Karpas-422 (cell line): ENCODE measurements at regions not wholly inside any gene's neighbourhood (a gene's known extent, or its start where the extent isn't known, plus 50 kb on each side); places are given as distances from the start of the nearest gene placed in this dataset.
"Not testable (repeated sequence)": the region's sequence is repeated elsewhere in the genome, so short reads cannot be mapped to it uniquely, and the experiment has no call there.

Experiments used
- DNase-seq: peaks from one replicate; pipeline ENCODE4 v3.0.0-alpha.2; 2015
- H2AFZ ChIP-seq: fragments of 200-600 bp; sonication (generic); 2 replicates; pipeline ENCODE4 v1.6.1; 2014; ENCODE audit warnings: antibody characterized with exemption, low read length, mixed read lengths
- H3K27ac ChIP-seq: fragments of 200-600 bp; sonication (generic); 2 replicates; pipeline ENCODE4 v1.5.1; 2014; ENCODE audit warnings: mild to moderate bottlenecking, low read length, moderate library complexity
- H3K27me3 ChIP-seq: fragments of 200-600 bp; sonication (generic); 2 replicates; pipeline ENCODE4 v1.6.1; 2014; ENCODE audit warnings: low read length, mixed read lengths
- H3K36me3 ChIP-seq: fragments of 200-600 bp; sonication (generic); 2 replicates; pipeline ENCODE4 v1.6.1; 2014; ENCODE audit warnings: low read length, mixed read lengths; ENCODE audit not compliant: insufficient read depth
- H3K4me1 ChIP-seq: fragments of 200-600 bp; sonication (generic); 2 replicates; pipeline ENCODE4 v1.6.1; 2014; ENCODE audit warnings: mild to moderate bottlenecking, low read length, mixed read lengths
- H3K4me2 ChIP-seq: fragments of 200-600 bp; sonication (generic); 2 replicates; pipeline ENCODE4 v1.6.1; 2014; ENCODE audit warnings: low read length, low read depth, mild to moderate bottlenecking; ENCODE audit not compliant: poor library complexity, severe bottlenecking
- H3K4me3 ChIP-seq: fragments of 200-600 bp; sonication (generic); 2 replicates; pipeline ENCODE4 v1.5.1; 2014; ENCODE audit warnings: mild to moderate bottlenecking, antibody characterized with exemption, low read length, mixed read lengths
- H3K79me2 ChIP-seq: fragments of 200-600 bp; sonication (generic); 2 replicates; pipeline ENCODE4 v1.6.1; 2014; ENCODE audit warnings: mild to moderate bottlenecking, low read length, mixed read lengths
- H3K9ac ChIP-seq: fragments of 200-600 bp; sonication (generic); 2 replicates; pipeline ENCODE4 v1.6.0; 2014; ENCODE audit warnings: low read length
- H3K9me2 ChIP-seq: fragments of 200-600 bp; sonication (generic), shearing (Covaris generic); replicated peaks from 2 replicates; pipeline ENCODE4 v1.6.0; 2014; ENCODE audit warnings: mild to moderate bottlenecking, low read length, moderate library complexity; ENCODE audit not compliant: insufficient read depth
- H3K9me3 ChIP-seq: fragments of 300-700, 200-600 bp; sonication (generic); 2 replicates; pipeline ENCODE4 v1.6.1; 2014; ENCODE audit warnings: low read length, mixed read lengths
- H4K20me1 ChIP-seq: fragments of 200-600 bp; sonication (generic); 2 replicates; pipeline ENCODE4 v1.6.1; 2014; ENCODE audit warnings: mild to moderate bottlenecking, antibody characterized with exemption, low read length, low read depth; ENCODE audit not compliant: insufficient read depth

GRCh38 chr12:29895966-29896365 is 112.2 kb upstream of the TMTC1 start:
- no peak overlapping the region for H3K9ac ChIP-seq
- H3K4me1 ChIP-seq: no peaks in the 10 kb centered on the region
- H3K4me2 ChIP-seq: no peak overlapping the region
- H3K79me2 ChIP-seq: no peaks in the 10 kb centered on the region
- no peaks in the 10 kb centered on the region for H3K27me3 ChIP-seq
- H3K36me3 ChIP-seq: no peaks in the 10 kb centered on the region
- DNase-seq: no peak
- H3K27ac ChIP-seq: no peak overlapping the region
- H3K9me3 ChIP-seq: no peaks in the 10 kb centered on the region
- no peak overlapping the region for H2AFZ ChIP-seq
- H3K4me3 ChIP-seq: no peak overlapping the region
- no peaks in the 10 kb centered on the region for H3K9me2 ChIP-seq
- no peaks in the 10 kb centered on the region for H4K20me1 ChIP-seq

- H3K4me1 ChIP-seq: no peaks in the 10 kb centered on the region
- no peak overlapping the region for H3K27ac ChIP-seq
- H3K27me3 ChIP-seq: no peaks in the 10 kb centered on the region
- H3K4me2 ChIP-seq: no peak overlapping the region
- H3K9ac ChIP-seq: no peak overlapping the region
- H2AFZ ChIP-seq: no peak overlapping the region
- no peaks in the 10 kb centered on the region for H3K36me3 ChIP-seq
- DNase-seq: no peak
- no peaks in the 10 kb centered on the region for H3K79me2 ChIP-seq
- H4K20me1 ChIP-seq: no peaks in the 10 kb centered on the region
- H3K4me3 ChIP-seq: no peak overlapping the region
- no peaks in the 10 kb centered on the region for H3K9me3 ChIP-seq
- H3K9me2 ChIP-seq: no peaks in the 10 kb centered on the region
Measured at GRCh38 chr12:29893002-29893401, 109.3 kb upstream of the TMTC1 start.

- Histone ChIP-seq H3K9me2 (no peaks in the 10 kb centered on the region), H3K4me2 (no peak overlapping the region), H3K27me3 (no peaks in the 10 kb centered on the region), H3K4me1 (no peaks in the 10 kb centered on the region), H3K79me2 (no peaks in the 10 kb centered on the region), H3K27ac (no peak overlapping the region), H3K9me3 (no peaks in the 10 kb centered on the region), H3K9ac (no peak overlapping the region), H3K4me3 (no peak overlapping the region), H2AFZ (no peak overlapping the region), H4K20me1 (no peaks in the 10 kb centered on the region), H3K36me3 (no peaks in the 10 kb centered on the region)
- no peak for DNase-seq
Measured at GRCh38 chr12:29891792-29892191, 108.0 kb upstream of the TMTC1 start.

- peak; percentile 64 for DNase-seq
- Histone ChIP-seq H3K9me3 (no peaks in the 10 kb centered on the region), H3K4me2 (no peak overlapping the region), H3K4me1 (no peaks in the 10 kb centered on the region), H3K9ac (no peak overlapping the region), H3K27me3 (no peaks in the 10 kb centered on the region), H3K4me3 (no peak overlapping the region), H2AFZ (no peak overlapping the region), H3K27ac (no peak overlapping the region), H4K20me1 (no peaks in the 10 kb centered on the region), H3K79me2 (no peaks in the 10 kb centered on the region), H3K36me3 (no peaks in the 10 kb centered on the region), H3K9me2 (no peaks in the 10 kb centered on the region)
Measured at GRCh38 chr12:29889737-29890136, 106.0 kb upstream of the TMTC1 start.

GRCh38 chr12:29888777-29889176 is 105.0 kb upstream of the TMTC1 start:
- no peak for DNase-seq
- Histone ChIP-seq H3K9me2 (no peaks in the 10 kb centered on the region), H3K27me3 (no peaks in the 10 kb centered on the region)

GRCh38 chr12:29884957-29885356 is 101.2 kb upstream of the TMTC1 start:
- not testable (repeated sequence) for H3K4me3 ChIP-seq, H3K9me3 ChIP-seq, H3K79me2 ChIP-seq, H2AFZ ChIP-seq, H4K20me1 ChIP-seq, H3K9me2 ChIP-seq, H3K4me2 ChIP-seq, H3K27ac ChIP-seq, H3K27me3 ChIP-seq, DNase-seq, H3K9ac ChIP-seq, H3K4me1 ChIP-seq, H3K36me3 ChIP-seq

More at GRCh38 chr12:29888777-29889176, 105.0 kb upstream of the TMTC1 start:
- no peak overlapping the region for H2AFZ ChIP-seq
- H3K27ac ChIP-seq: no peak overlapping the region
- H4K20me1 ChIP-seq: no peaks in the 10 kb centered on the region
- H3K4me3 ChIP-seq: no peak overlapping the region
- no peak overlapping the region for H3K9ac ChIP-seq
- no peaks in the 10 kb centered on the region for H3K36me3 ChIP-seq
- H3K9me3 ChIP-seq: no peaks in the 10 kb centered on the region
- H3K79me2 ChIP-seq: no peaks in the 10 kb centered on the region
- no peak overlapping the region for H3K4me2 ChIP-seq
- H3K4me1 ChIP-seq: no peaks in the 10 kb centered on the region

GRCh38 chr12:29883941-29884554 is 100.3 kb upstream of the TMTC1 start:
- Histone ChIP-seq H3K4me1 (no peaks in the 10 kb centered on the region), H3K9me3 (no peaks in the 10 kb centered on the region), H4K20me1 (no peaks in the 10 kb centered on the region), H3K27ac (no peak overlapping the region), H3K4me2 (no peak overlapping the region), H3K9ac (no peak overlapping the region), H3K36me3 (no peaks in the 10 kb centered on the region), H3K9me2 (no peaks in the 10 kb centered on the region), H3K79me2 (no peaks in the 10 kb centered on the region), H3K27me3 (no peaks in the 10 kb centered on the region), H3K4me3 (no peak overlapping the region), H2AFZ (no peak overlapping the region)
- no peak for DNase-seq

- Histone ChIP-seq H3K9me3 (no peaks in the 10 kb centered on the region), H4K20me1 (no peaks in the 10 kb centered on the region), H2AFZ (no peak overlapping the region), H3K79me2 (no peaks in the 10 kb centered on the region), H3K9ac (no peak overlapping the region), H3K27me3 (no peaks in the 10 kb centered on the region), H3K36me3 (no peaks in the 10 kb centered on the region), H3K9me2 (no peaks in the 10 kb centered on the region), H3K4me2 (no peak overlapping the region), H3K4me1 (no peaks in the 10 kb centered on the region), H3K27ac (no peak overlapping the region), H3K4me3 (no peak overlapping the region)
- no peak for DNase-seq
Measured at GRCh38 chr12:29883525-29883924, 99.8 kb upstream of the TMTC1 start.

GRCh38 chr12:29882846-29883245 is 99.1 kb upstream of the TMTC1 start:
- Histone ChIP-seq H3K4me2 (no peak overlapping the region), H3K27me3 (no peaks in the 10 kb centered on the region), H3K9me2 (no peaks in the 10 kb centered on the region), H3K36me3 (no peaks in the 10 kb centered on the region), H3K4me3 (no peak overlapping the region), H4K20me1 (no peaks in the 10 kb centered on the region), H3K79me2 (no peaks in the 10 kb centered on the region), H2AFZ (no peak overlapping the region), H3K27ac (no peak overlapping the region), H3K9me3 (no peaks in the 10 kb centered on the region), H3K4me1 (no peaks in the 10 kb centered on the region), H3K9ac (no peak overlapping the region)
- no peak for DNase-seq
